GF-D8 (cell line): ENCODE measurements at regions not wholly inside any gene's neighbourhood (a gene's known extent, or its start where the extent isn't known, plus 50 kb on each side); places are given as distances from the start of the nearest gene placed in this dataset.

Experiments used
- DNase-seq: peaks from one replicate; lab custom pipeline; 2025; lab: John Stamatoyannopoulos, UW

GRCh38 chr5:60185231-60186099 lies 291.9 kb upstream of the PDE4D start:
- no peak for DNase-seq

GRCh38 chr5:60184606-60185005 lies 291.1 kb upstream of the PDE4D start:
- DNase-seq = no peak

GRCh38 chr5:60183881-60184280 lies 290.4 kb upstream of the PDE4D start:
- no peak for DNase-seq

- no peak for DNase-seq
Observed at GRCh38 chr5:60178101-60178500, 284.6 kb upstream of the PDE4D start.

GRCh38 chr5:60177596-60177995 lies 284.1 kb upstream of the PDE4D start:
- no peak for DNase-seq

GRCh38 chr5:60173667-60174066 lies 280.1 kb upstream of the PDE4D start:
- DNase-seq = no peak

- no peak for DNase-seq
Observed at GRCh38 chr5:60163762-60164161, 270.2 kb upstream of the PDE4D start.

GRCh38 chr5:60162441-60162840 lies 268.9 kb upstream of the PDE4D start:
- no peak for DNase-seq

GRCh38 chr5:60161340-60161934 lies 267.9 kb upstream of the PDE4D start:
- peak; percentile 3 for DNase-seq

GRCh38 chr5:60149081-60149480 lies 255.6 kb upstream of the PDE4D start:
- DNase-seq = no peak

GRCh38 chr5:60148366-60148765 lies 254.8 kb upstream of the PDE4D start:
- no peak for DNase-seq

GRCh38 chr5:60147791-60148190 lies 254.3 kb upstream of the PDE4D start:
- DNase-seq = no peak

- no peak for DNase-seq
Observed at GRCh38 chr5:60143942-60144549, 250.5 kb upstream of the PDE4D start.

- DNase-seq = no peak
Observed at GRCh38 chr5:60141119-60141518, 247.6 kb upstream of the PDE4D start.

GRCh38 chr5:60136841-60137240 lies 243.3 kb upstream of the PDE4D start:
- DNase-seq = no peak

GRCh38 chr5:60131504-60131903 lies 238.0 kb upstream of the PDE4D start:
- DNase-seq = no peak

GRCh38 chr5:60125636-60126035 lies 232.1 kb upstream of the PDE4D start:
- no peak for DNase-seq

- DNase-seq = no peak
Observed at GRCh38 chr5:60102961-60103693, 209.6 kb upstream of the PDE4D start.

GRCh38 chr5:60101573-60101972 lies 208.0 kb upstream of the PDE4D start:
- no peak for DNase-seq

GRCh38 chr5:60092671-60093422 lies 199.3 kb upstream of the PDE4D start:
- DNase-seq = no peak

GRCh38 chr5:60086583-60086982 lies 193.1 kb upstream of the PDE4D start:
- DNase-seq = no peak

- no peak for DNase-seq
Observed at GRCh38 chr5:60084226-60084625, 190.7 kb upstream of the PDE4D start.
